ENCODE measurements at regions not wholly inside any gene's neighbourhood (a gene's known extent, or its start where the extent isn't known, plus 50 kb on each side); places are given as distances from the start of the nearest gene placed in this dataset.
"Not testable (repeated sequence)": the region's sequence is repeated elsewhere in the genome, so short reads cannot be mapped to it uniquely, and the experiment has no call there.

DNA sequence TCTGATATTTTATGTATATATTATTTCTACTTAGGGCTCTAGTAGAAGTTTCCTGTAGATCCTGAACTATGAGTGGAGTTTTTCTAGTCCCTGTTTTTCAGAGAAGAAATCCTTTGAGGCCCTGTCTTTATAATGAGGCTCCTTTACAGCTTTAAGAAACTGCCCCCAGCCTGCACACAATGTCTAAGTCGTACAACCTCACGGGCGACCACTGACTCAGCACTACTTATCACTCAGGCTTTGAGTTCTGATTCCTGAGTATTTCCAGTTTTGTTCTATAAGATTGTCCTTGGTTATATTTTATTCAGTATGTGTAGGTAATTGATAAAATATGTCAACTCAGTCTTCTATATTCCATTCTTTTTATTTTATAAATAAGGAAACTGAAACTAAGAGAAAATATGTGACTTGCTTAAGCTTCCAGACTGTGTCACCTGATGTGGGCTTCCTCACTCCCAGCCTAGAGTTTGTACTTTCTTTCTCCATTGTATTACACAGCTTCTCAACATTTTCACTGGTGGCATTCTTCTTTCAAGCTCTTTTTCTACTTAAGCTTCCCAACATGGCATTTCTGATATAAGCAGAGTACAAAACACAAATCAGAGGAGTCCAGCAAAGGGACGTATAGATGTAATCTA lies 167.0 kb downstream of the TBX18 start:
- Histone ChIP-seq H3K4me1 (ENCODE audit: insufficient read depth, low read length, poor library complexity, severe bottlenecking) (no peaks in the 10 kb centered on the region), H3K9me3 (ENCODE audit: low read depth, low read length, poor library complexity, severe bottlenecking) (no peaks in the 10 kb centered on the region), H3K27ac (ENCODE audit: low read depth, low read length, poor library complexity, severe bottlenecking) (no peak overlapping the region), H3K27me3 (replicated peaks; ENCODE audit: insufficient read depth, low read depth, low read length, poor library complexity) (no peaks in the 10 kb centered on the region), H3K4me3 (ENCODE audit: low read depth, low read length, poor library complexity, severe bottlenecking) (no peak overlapping the region), H3K36me3 (ENCODE audit: insufficient read depth, low read length, poor library complexity, severe bottlenecking) (no peaks in the 10 kb centered on the region)
- BruUV-seq (replicated peaks): no TSS peak
- intact Hi-C loops (cut with micrococcal nuclease; ENCODE audit: unreplicated experiment): no loop called here
- CTCF ChIA-PET: no interaction called here
- no peak for DNase-seq (ENCODE audit: low spot score)
- POLR2A ChIA-PET (ENCODE audit: low non-redundant PET): no interaction called here
- no peak for TF ChIP-seq EZH2 (IDR thresholded peaks at IDR 0.05; ENCODE audit: borderline replicate concordance, low read depth, low read length, poor library complexity, severe bottlenecking)
- TF ChIP-seq, protein P1, sequence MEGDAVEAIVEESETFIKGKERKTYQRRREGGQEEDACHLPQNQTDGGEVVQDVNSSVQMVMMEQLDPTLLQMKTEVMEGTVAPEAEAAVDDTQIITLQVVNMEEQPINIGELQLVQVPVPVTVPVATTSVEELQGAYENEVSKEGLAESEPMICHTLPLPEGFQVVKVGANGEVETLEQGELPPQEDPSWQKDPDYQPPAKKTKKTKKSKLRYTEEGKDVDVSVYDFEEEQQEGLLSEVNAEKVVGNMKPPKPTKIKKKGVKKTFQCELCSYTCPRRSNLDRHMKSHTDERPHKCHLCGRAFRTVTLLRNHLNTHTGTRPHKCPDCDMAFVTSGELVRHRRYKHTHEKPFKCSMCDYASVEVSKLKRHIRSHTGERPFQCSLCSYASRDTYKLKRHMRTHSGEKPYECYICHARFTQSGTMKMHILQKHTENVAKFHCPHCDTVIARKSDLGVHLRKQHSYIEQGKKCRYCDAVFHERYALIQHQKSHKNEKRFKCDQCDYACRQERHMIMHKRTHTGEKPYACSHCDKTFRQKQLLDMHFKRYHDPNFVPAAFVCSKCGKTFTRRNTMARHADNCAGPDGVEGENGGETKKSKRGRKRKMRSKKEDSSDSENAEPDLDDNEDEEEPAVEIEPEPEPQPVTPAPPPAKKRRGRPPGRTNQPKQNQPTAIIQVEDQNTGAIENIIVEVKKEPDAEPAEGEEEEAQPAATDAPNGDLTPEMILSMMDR (conservative IDR thresholded peaks at IDR 0.05; ENCODE audit: low read depth, low read length): no peak

DNA sequence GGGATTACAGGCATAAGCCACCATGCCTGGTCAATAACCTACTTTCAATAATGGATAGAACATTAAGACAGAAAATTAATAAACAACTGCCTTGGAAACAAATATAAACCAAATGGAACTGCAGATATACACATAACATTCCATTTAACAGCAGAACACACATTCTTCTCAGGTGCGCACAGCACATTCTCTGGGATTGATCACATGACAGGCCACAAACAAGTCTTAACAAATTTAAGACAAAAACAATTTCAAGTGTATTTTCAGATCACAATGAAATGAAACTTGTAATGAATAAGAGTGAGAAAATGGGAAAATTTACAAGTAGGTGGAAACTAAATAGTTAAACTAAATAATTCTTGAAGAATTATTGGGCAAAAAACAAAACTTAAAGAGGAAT lies 167.9 kb downstream of the TBX18 start:
- Histone ChIP-seq H3K27ac (ENCODE audit: low read depth, low read length, poor library complexity, severe bottlenecking) (no peak overlapping the region), H3K4me1 (ENCODE audit: insufficient read depth, low read length, poor library complexity, severe bottlenecking) (no peaks in the 10 kb centered on the region), H3K27me3 (replicated peaks; ENCODE audit: insufficient read depth, low read depth, low read length, poor library complexity) (no peaks in the 10 kb centered on the region), H3K4me3 (ENCODE audit: low read depth, low read length, poor library complexity, severe bottlenecking) (no peak overlapping the region), H3K36me3 (ENCODE audit: insufficient read depth, low read length, poor library complexity, severe bottlenecking) (no peaks in the 10 kb centered on the region), H3K9me3 (ENCODE audit: low read depth, low read length, poor library complexity, severe bottlenecking) (no peaks in the 10 kb centered on the region)
- no TSS peak for BruUV-seq (replicated peaks)
- CTCF ChIA-PET: no interaction called here
- intact Hi-C loops (cut with micrococcal nuclease; ENCODE audit: unreplicated experiment): no loop called here
- TF ChIP-seq, protein P1 (conservative IDR thresholded peaks at IDR 0.05; ENCODE audit: low read depth, low read length): no peak
- no peak for TF ChIP-seq EZH2 (IDR thresholded peaks at IDR 0.05; ENCODE audit: borderline replicate concordance, low read depth, low read length, poor library complexity, severe bottlenecking)
- POLR2A ChIA-PET (ENCODE audit: low non-redundant PET): no interaction called here
- DNase-seq (ENCODE audit: low spot score): no peak

DNA sequence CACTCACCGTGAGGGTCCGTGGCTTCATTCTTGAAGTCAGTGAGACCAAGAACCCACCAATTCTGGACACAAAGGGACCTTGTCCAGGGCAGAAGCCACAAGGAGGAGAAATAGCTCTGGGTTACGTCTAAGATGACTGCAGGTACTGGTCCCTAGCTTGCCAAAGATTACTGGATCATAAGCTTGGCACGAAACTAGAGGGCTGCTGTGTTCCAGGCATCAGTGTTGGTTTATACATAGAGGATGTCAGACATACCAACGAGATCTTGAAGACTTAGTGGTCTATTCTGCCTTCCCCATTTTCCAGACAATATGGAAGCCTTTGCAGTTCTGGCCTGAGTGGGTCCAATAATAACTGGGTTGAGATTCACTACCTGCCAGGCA lies 175.7 kb downstream of the TBX18 start:
- DNase-seq (ENCODE audit: low spot score): no peak
- no peaks in the 10 kb centered on the region for H3K36me3 ChIP-seq (ENCODE audit: insufficient read depth, low read length, poor library complexity, severe bottlenecking)
- no peak overlapping the region for H3K27ac ChIP-seq (ENCODE audit: low read depth, low read length, poor library complexity, severe bottlenecking)
- H3K4me1 ChIP-seq (ENCODE audit: insufficient read depth, low read length, poor library complexity, severe bottlenecking): no peaks in the 10 kb centered on the region
- TF ChIP-seq EZH2 (IDR thresholded peaks at IDR 0.05; ENCODE audit: borderline replicate concordance, low read depth, low read length, poor library complexity, severe bottlenecking): no peak
- TF ChIP-seq, protein P1 (conservative IDR thresholded peaks at IDR 0.05; ENCODE audit: low read depth, low read length): no peak
- BruUV-seq (replicated peaks): no TSS peak
- no peak overlapping the region for H3K4me3 ChIP-seq (ENCODE audit: low read depth, low read length, poor library complexity, severe bottlenecking)
- POLR2A ChIA-PET (ENCODE audit: low non-redundant PET): no interaction called here
- no peaks in the 10 kb centered on the region for H3K27me3 ChIP-seq (replicated peaks; ENCODE audit: insufficient read depth, low read depth, low read length, poor library complexity)
- CTCF ChIA-PET: no interaction called here
- intact Hi-C loops (cut with micrococcal nuclease; ENCODE audit: unreplicated experiment): no loop called here
- no peaks in the 10 kb centered on the region for H3K9me3 ChIP-seq (ENCODE audit: low read depth, low read length, poor library complexity, severe bottlenecking)

DNA sequence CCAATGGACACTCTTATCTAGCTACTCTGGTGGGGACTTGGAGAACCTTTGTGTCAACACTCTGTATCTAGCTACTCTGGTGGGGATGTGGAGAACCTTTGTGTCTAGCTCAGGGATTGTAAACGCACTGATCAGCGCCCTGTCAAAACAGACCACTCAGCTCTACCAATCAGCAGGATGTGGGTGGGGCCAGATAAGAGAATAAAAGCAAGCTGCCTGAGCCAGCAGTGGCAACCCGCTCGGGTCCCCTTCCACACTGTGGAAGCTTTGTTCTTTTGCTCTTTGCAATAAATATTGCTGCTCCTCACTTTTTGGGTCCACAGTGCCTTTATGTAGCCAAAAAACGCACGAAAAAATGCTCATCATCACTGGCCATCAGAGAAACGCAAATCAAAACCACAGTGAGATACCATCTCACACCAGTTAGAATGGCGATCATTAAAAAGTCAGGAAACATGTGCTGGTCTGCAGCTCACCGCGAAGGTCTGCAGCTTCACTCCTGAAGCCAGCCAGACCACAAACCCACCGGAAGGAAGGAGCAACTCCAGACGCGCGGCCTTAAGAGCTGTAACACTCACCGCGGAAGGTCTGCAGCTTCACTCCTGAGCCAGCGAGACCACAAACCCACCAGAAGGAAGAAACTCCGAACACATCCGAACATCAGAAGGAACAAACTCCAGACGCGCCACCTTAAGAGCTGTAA lies 176.3 kb downstream of the TBX18 start:
- H3K9me3 ChIP-seq (ENCODE audit: low read depth, low read length, poor library complexity, severe bottlenecking); H3K36me3 ChIP-seq (ENCODE audit: insufficient read depth, low read length, poor library complexity, severe bottlenecking); H3K4me1 ChIP-seq (ENCODE audit: insufficient read depth, low read length, poor library complexity, severe bottlenecking); H3K27ac ChIP-seq (ENCODE audit: low read depth, low read length, poor library complexity, severe bottlenecking); POLR2A ChIA-PET (ENCODE audit: low non-redundant PET); CTCF ChIA-PET; BruUV-seq (replicated peaks); H3K27me3 ChIP-seq (replicated peaks; ENCODE audit: insufficient read depth, low read depth, low read length, poor library complexity); DNase-seq (ENCODE audit: low spot score); H3K4me3 ChIP-seq (ENCODE audit: low read depth, low read length, poor library complexity, severe bottlenecking); intact Hi-C loops (cut with micrococcal nuclease; ENCODE audit: unreplicated experiment): not testable (repeated sequence)

DNA sequence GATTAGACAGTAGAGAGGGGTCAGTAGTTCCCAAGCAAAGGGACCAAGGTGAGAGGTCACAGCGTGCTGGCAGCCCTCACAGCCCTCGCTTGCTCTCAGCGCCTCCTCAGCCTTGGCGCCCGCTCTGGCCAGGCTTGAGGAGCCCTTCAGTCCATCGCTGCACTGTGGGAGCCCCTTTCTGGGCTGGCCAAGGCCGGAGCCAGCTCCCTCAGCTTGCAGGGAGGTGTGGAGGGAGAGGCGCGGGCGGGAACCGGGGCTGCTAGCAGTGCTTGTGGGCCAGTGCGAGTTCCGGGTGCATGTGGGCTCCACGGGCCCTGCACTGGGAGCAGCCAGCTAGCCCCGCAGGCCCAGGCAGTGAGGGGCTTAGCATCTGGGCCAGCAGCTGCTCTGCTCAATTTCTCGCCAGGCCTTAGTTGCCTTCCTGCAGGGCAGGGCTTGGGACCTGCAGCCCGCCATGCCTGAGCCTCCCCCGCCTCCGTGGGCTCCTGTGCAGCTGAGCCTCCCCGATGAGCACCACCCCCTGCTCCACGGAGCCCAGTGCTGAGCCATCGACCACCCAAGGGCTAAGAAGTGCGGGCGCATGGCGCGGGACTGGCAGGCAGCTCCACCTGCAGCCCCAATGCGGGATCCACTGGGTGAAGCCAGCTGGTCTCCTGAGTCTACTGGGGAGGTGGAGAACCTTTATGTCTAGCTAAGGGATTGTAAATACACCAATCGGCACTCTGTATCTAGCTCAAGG lies 177.0 kb downstream of the TBX18 start:
- H3K9me3 ChIP-seq (ENCODE audit: low read depth, low read length, poor library complexity, severe bottlenecking); H3K27me3 ChIP-seq (replicated peaks; ENCODE audit: insufficient read depth, low read depth, low read length, poor library complexity); intact Hi-C loops (cut with micrococcal nuclease; ENCODE audit: unreplicated experiment); H3K27ac ChIP-seq (ENCODE audit: low read depth, low read length, poor library complexity, severe bottlenecking); H3K4me3 ChIP-seq (ENCODE audit: low read depth, low read length, poor library complexity, severe bottlenecking); H3K36me3 ChIP-seq (ENCODE audit: insufficient read depth, low read length, poor library complexity, severe bottlenecking); POLR2A ChIA-PET (ENCODE audit: low non-redundant PET); H3K4me1 ChIP-seq (ENCODE audit: insufficient read depth, low read length, poor library complexity, severe bottlenecking); CTCF ChIA-PET; DNase-seq (ENCODE audit: low spot score); BruUV-seq (replicated peaks): not testable (repeated sequence)

All from A673 (cell line).